ENCODE measurements at regions not wholly inside any gene's neighbourhood (a gene's known extent, or its start where the extent isn't known, plus 50 kb on each side); places are given as distances from the start of the nearest gene placed in this dataset.
A peak's percentile ranks its signal among the peaks of the same experiment; 100 is the strongest.
"Not testable (repeated sequence)": the region's sequence is repeated elsewhere in the genome, so short reads cannot be mapped to it uniquely, and the experiment has no call there.

- no CpG with 5 or more reads among the region's 9 CpGs for WGBS, 2 donors (ENCODE audit: extremely low coverage in 2 of 2, insufficient read length in 2 of 2, insufficient replicate concordance in 1 of 2)
- not testable (repeated sequence) for DNase-seq (ENCODE audit: low spot score); H2BK15ac ChIP-seq (ENCODE audit: low read length); H3K79me1 ChIP-seq (ENCODE audit: low read depth, low read length); H3K23ac ChIP-seq (ENCODE audit: low read depth, low read length, poor library complexity); H2BK12ac ChIP-seq (ENCODE audit: low read length); H3K4me2 ChIP-seq (ENCODE audit: insufficient read depth, low read length, poor library complexity, severe bottlenecking); H4K8ac ChIP-seq (ENCODE audit: low read depth, low read length); H2BK5ac ChIP-seq (ENCODE audit: low read length); H3K4ac ChIP-seq (ENCODE audit: low read length); H3K14ac ChIP-seq (ENCODE audit: low read length); H2AFZ ChIP-seq (ENCODE audit: low read length); H4K91ac ChIP-seq (ENCODE audit: low read depth, low read length, poor library complexity); H3K9ac ChIP-seq (ENCODE audit: low read depth, low read length, poor library complexity); H2AK5ac ChIP-seq (ENCODE audit: low read depth, low read length); H3K9me3 ChIP-seq (replicated peaks in 1 of 2; ENCODE audit: control insufficient read depth in 2 of 2, insufficient read depth in 1 of 2, low read depth in 1 of 2, low read length in 2 of 2); H3K4me3 ChIP-seq (ENCODE audit: low read length in 2 of 2); H3K27me3 ChIP-seq (ENCODE audit: control insufficient read depth in 3 of 3, insufficient read depth in 3 of 3, low read depth in 1 of 3, low read length in 3 of 3); H3K36me3 ChIP-seq (replicated peaks in 1 of 2; ENCODE audit: control insufficient read depth in 2 of 2, insufficient read depth in 2 of 2, low read length in 2 of 2); H3K18ac ChIP-seq (ENCODE audit: low read length); H2BK120ac ChIP-seq (ENCODE audit: low read depth, low read length); H3K27ac ChIP-seq (replicated peaks; ENCODE audit: low read length)
- peaks cover 32 to 65% of the 10 kb centered on the region in 2 donors for H3K4me1 ChIP-seq (ENCODE audit: control insufficient read depth in 2 of 2, insufficient read depth in 1 of 2, low read depth in 1 of 2, low read length in 2 of 2)
Observed at GRCh38 chr3:127411875-127412274, 124.0 kb upstream of the PRR20G start.

DNA sequence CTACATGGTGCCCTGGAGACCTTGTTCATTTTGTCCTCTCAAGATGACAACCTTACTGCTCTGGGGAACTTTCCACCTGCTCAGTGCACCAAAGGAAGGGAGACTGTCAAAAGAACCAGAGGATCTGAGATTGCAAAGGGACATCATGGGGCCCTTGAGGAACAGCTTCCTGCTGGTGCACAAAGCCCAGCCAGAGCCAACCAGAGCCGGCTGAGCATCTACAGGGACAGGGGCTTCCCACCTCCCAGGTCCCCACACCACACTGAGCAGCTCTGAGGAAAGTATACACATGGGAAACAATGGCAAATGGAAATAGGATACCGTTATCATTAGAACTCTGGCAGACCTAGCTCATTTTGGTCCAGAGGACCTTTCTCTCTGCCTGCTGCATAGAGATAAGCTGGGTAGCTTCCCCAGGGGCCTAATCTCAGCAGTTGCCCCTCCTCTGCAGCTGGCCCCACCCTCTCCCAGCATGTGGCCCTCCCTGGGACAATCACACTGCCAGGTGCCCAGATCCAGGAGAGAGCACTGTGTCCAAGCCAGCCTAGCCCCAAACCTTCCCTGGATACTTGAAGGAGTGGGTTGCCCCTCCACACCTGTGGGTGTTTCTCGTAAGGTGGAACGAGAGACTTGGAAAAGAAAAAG, 123.4 kb upstream of the PRR20G start:
- Histone ChIP-seq H2BK120ac (ENCODE audit: low read depth, low read length) (peak overlapping the region; percentile 96), H3K27ac (replicated peaks; ENCODE audit: low read length) (no peak overlapping the region), H3K36me3 (replicated peaks in 1 of 2; ENCODE audit: control insufficient read depth in 2 of 2, insufficient read depth in 2 of 2, low read length in 2 of 2) (no peaks in the 10 kb centered on the region), H3K4ac (ENCODE audit: low read length) (no peak overlapping the region), H2AK5ac (ENCODE audit: low read depth, low read length) (peak overlapping the region; percentile 98), H2AFZ (ENCODE audit: low read length) (no peak overlapping the region), H3K4me1 (ENCODE audit: control insufficient read depth in 2 of 2, insufficient read depth in 1 of 2, low read depth in 1 of 2, low read length in 2 of 2) (peaks cover 35 to 63% of the 10 kb centered on the region in 2 donors), H2BK15ac (ENCODE audit: low read length) (peak overlapping the region; percentile 96), H4K91ac (ENCODE audit: low read depth, low read length, poor library complexity) (no peak overlapping the region), H3K9me3 (replicated peaks in 1 of 2; ENCODE audit: control insufficient read depth in 2 of 2, insufficient read depth in 1 of 2, low read depth in 1 of 2, low read length in 2 of 2) (no peaks in the 10 kb centered on the region), H3K14ac (ENCODE audit: low read length) (no peak overlapping the region), H3K18ac (ENCODE audit: low read length) (peak overlapping the region; percentile 68), H3K23ac (ENCODE audit: low read depth, low read length, poor library complexity) (no peak overlapping the region), H2BK5ac (ENCODE audit: low read length) (peak overlapping the region; percentile 7), H3K4me3 (ENCODE audit: low read length in 2 of 2) (no peak overlapping the region), H4K8ac (ENCODE audit: low read depth, low read length) (no peak overlapping the region), H3K79me1 (ENCODE audit: low read depth, low read length) (no peaks in the 10 kb centered on the region), H3K4me2 (ENCODE audit: insufficient read depth, low read length, poor library complexity, severe bottlenecking) (no peak overlapping the region), H3K9ac (ENCODE audit: low read depth, low read length, poor library complexity) (no peak overlapping the region), H3K27me3 (ENCODE audit: control insufficient read depth in 3 of 3, insufficient read depth in 3 of 3, low read depth in 1 of 3, low read length in 3 of 3) (no peaks in the 10 kb centered on the region), H2BK12ac (ENCODE audit: low read length) (no peak overlapping the region)
- no CpG with 5 or more reads among the region's 4 CpGs for WGBS, 2 donors (ENCODE audit: extremely low coverage in 2 of 2, insufficient read length in 2 of 2, insufficient replicate concordance in 1 of 2)
- no peak for DNase-seq (ENCODE audit: low spot score)

DNA sequence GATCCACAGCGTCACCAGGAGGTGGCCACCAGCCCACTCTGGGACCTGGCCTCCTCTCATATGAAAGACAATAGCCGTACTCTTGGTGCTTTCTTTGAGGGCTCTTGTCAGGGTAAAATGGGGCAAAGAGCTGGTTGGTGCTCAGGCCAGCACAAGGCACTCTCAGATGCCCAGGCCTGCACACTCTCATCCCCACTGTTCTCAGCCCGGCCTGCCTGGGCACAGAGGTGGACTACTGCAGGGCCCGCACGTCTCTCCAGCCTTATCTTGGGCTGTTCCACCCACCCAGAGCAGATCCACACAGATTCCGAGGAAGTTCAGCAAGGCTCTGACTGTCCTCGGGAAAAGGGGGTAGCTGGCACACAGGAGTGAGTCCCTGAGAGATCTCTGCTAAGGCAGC, 122.8 kb upstream of the PRR20G start:
- H3K18ac ChIP-seq (ENCODE audit: low read length), result peak overlapping the region; percentile 85
- WGBS, 2 donors (ENCODE audit: extremely low coverage in 2 of 2, insufficient read length in 2 of 2, insufficient replicate concordance in 1 of 2), result no CpG with 5 or more reads among the region's 7 CpGs
- H3K27ac ChIP-seq (replicated peaks; ENCODE audit: low read length), result no peak overlapping the region
- H2AFZ ChIP-seq (ENCODE audit: low read length), result no peak overlapping the region
- H3K79me1 ChIP-seq (ENCODE audit: low read depth, low read length), result no peaks in the 10 kb centered on the region
- H3K4ac ChIP-seq (ENCODE audit: low read length), result no peak overlapping the region
- DNase-seq (ENCODE audit: low spot score), result no peak
- peak overlapping the region; percentile 7 for H2BK5ac ChIP-seq (ENCODE audit: low read length)
- no peak overlapping the region for H3K23ac ChIP-seq (ENCODE audit: low read depth, low read length, poor library complexity)
- H4K8ac ChIP-seq (ENCODE audit: low read depth, low read length), result peak overlapping the region; percentile 57
- peak overlapping the region; percentile 96 for H2BK15ac ChIP-seq (ENCODE audit: low read length)
- peak overlapping the region; percentile 98 for H2AK5ac ChIP-seq (ENCODE audit: low read depth, low read length)
- peak overlapping the region; percentile 86 for H2BK12ac ChIP-seq (ENCODE audit: low read length)
- peaks cover 35 to 61% of the 10 kb centered on the region in 2 donors for H3K4me1 ChIP-seq (ENCODE audit: control insufficient read depth in 2 of 2, insufficient read depth in 1 of 2, low read depth in 1 of 2, low read length in 2 of 2)
- peak overlapping the region; percentile 96 for H2BK120ac ChIP-seq (ENCODE audit: low read depth, low read length)
- no peaks in the 10 kb centered on the region for H3K36me3 ChIP-seq (replicated peaks in 1 of 2; ENCODE audit: control insufficient read depth in 2 of 2, insufficient read depth in 2 of 2, low read length in 2 of 2)
- H3K9ac ChIP-seq (ENCODE audit: low read depth, low read length, poor library complexity), result peak overlapping the region; percentile 9
- no peaks in the 10 kb centered on the region for H3K9me3 ChIP-seq (replicated peaks in 1 of 2; ENCODE audit: control insufficient read depth in 2 of 2, insufficient read depth in 1 of 2, low read depth in 1 of 2, low read length in 2 of 2)
- no peaks in the 10 kb centered on the region for H3K27me3 ChIP-seq (ENCODE audit: control insufficient read depth in 3 of 3, insufficient read depth in 3 of 3, low read depth in 1 of 3, low read length in 3 of 3)
- no peak overlapping the region for H3K14ac ChIP-seq (ENCODE audit: low read length)
- H3K4me3 ChIP-seq (ENCODE audit: low read length in 2 of 2), result no peak overlapping the region
- peak overlapping the region; percentile 25 for H4K91ac ChIP-seq (ENCODE audit: low read depth, low read length, poor library complexity)
- H3K4me2 ChIP-seq (ENCODE audit: insufficient read depth, low read length, poor library complexity, severe bottlenecking), result no peak overlapping the region

DNA sequence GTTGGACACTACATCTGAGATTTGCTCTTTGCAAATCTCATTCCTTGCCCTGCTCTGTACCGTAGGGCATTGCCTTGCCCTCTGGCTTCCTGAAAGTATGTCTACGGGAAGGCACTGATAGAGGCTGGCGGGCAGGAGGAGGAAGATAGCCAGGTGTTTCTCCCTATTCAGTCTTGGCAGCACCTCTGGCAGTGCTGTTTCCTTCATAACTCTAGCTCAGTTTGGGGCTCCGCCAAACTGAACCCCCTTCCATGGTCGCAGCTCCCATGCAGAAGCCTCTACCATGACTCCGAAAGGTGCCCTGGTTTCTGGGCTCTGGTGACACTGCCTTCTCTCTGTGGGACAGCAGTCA, 122.3 kb upstream of the PRR20G start:
- no peaks in the 10 kb centered on the region for H3K36me3 ChIP-seq (replicated peaks in 1 of 2; ENCODE audit: control insufficient read depth in 2 of 2, insufficient read depth in 2 of 2, low read length in 2 of 2)
- WGBS, 2 donors (ENCODE audit: extremely low coverage in 2 of 2, insufficient read length in 2 of 2, insufficient replicate concordance in 1 of 2), result no CpG with 5 or more reads among the region's 6 CpGs
- no peak overlapping the region for H3K4me2 ChIP-seq (ENCODE audit: insufficient read depth, low read length, poor library complexity, severe bottlenecking)
- peak overlapping the region; percentile 33 for H2BK12ac ChIP-seq (ENCODE audit: low read length)
- H2BK5ac ChIP-seq (ENCODE audit: low read length), result peak overlapping the region; percentile 7
- no peaks in the 10 kb centered on the region for H3K9me3 ChIP-seq (replicated peaks in 1 of 2; ENCODE audit: control insufficient read depth in 2 of 2, insufficient read depth in 1 of 2, low read depth in 1 of 2, low read length in 2 of 2)
- H2BK120ac ChIP-seq (ENCODE audit: low read depth, low read length), result no peak overlapping the region
- no peak overlapping the region for H3K27ac ChIP-seq (replicated peaks; ENCODE audit: low read length)
- no peak overlapping the region for H3K9ac ChIP-seq (ENCODE audit: low read depth, low read length, poor library complexity)
- no peak overlapping the region for H3K4me3 ChIP-seq (ENCODE audit: low read length in 2 of 2)
- H3K79me1 ChIP-seq (ENCODE audit: low read depth, low read length), result no peaks in the 10 kb centered on the region
- peak overlapping the region; percentile 83 for H3K18ac ChIP-seq (ENCODE audit: low read length)
- H3K4me1 ChIP-seq (ENCODE audit: control insufficient read depth in 2 of 2, insufficient read depth in 1 of 2, low read depth in 1 of 2, low read length in 2 of 2), result peaks cover 35 to 61% of the 10 kb centered on the region in 2 donors
- no peak overlapping the region for H4K91ac ChIP-seq (ENCODE audit: low read depth, low read length, poor library complexity)
- H4K8ac ChIP-seq (ENCODE audit: low read depth, low read length), result no peak overlapping the region
- H3K4ac ChIP-seq (ENCODE audit: low read length), result no peak overlapping the region
- H2AK5ac ChIP-seq (ENCODE audit: low read depth, low read length), result peak overlapping the region; percentile 98
- no peak overlapping the region for H3K14ac ChIP-seq (ENCODE audit: low read length)
- H2AFZ ChIP-seq (ENCODE audit: low read length), result no peak overlapping the region
- no peaks in the 10 kb centered on the region for H3K27me3 ChIP-seq (ENCODE audit: control insufficient read depth in 3 of 3, insufficient read depth in 3 of 3, low read depth in 1 of 3, low read length in 3 of 3)
- no peak overlapping the region for H3K23ac ChIP-seq (ENCODE audit: low read depth, low read length, poor library complexity)
- no peak for DNase-seq (ENCODE audit: low spot score)
- peak overlapping the region; percentile 96 for H2BK15ac ChIP-seq (ENCODE audit: low read length)

Data from neuronal stem cell (in vitro differentiated cells).